ENCODE measurements at regions not wholly inside any gene's neighbourhood (a gene's known extent, or its start where the extent isn't known, plus 50 kb on each side); places are given as distances from the start of the nearest gene placed in this dataset.

DNA sequence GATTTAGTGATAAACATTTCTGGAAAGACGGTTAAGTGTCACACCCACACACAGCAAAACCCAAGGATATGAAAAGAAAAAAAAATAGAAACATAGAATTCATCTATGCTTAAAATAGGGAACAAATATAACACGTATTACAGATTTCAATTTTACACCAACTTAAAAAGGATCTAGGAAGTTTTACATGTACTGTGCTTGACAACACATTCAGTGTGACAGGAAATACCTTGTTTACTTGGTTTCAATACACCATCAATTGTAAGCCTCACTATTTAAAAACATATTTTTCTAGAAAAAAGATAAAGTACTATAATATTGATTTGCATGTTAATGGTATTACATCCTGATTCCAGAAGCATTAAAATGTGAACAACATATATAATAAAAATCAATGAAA, 77.0 kb upstream of the SPRY1 start:
- no peak for DNase-seq (ENCODE audit: low read depth)

DNA sequence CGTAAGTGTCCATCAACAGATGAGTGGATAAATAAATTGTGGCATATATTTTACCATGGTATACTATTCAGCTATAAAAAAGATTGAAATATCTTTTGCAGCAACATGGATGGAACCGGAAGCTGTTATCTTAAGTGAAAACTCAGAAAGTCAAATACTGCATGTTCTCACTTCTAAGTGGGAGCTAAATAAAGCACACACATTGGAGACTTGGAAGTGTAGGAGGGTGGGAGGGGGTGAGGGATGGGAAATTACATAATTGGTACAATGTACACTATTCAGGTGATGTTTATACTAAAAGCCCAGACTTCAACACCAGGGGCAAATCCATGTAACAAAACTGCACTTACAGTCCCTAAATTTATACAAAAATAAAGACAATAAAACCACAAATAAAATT, 72.6 kb upstream of the SPRY1 start:
- no peak for DNase-seq (ENCODE audit: low read depth)

DNA sequence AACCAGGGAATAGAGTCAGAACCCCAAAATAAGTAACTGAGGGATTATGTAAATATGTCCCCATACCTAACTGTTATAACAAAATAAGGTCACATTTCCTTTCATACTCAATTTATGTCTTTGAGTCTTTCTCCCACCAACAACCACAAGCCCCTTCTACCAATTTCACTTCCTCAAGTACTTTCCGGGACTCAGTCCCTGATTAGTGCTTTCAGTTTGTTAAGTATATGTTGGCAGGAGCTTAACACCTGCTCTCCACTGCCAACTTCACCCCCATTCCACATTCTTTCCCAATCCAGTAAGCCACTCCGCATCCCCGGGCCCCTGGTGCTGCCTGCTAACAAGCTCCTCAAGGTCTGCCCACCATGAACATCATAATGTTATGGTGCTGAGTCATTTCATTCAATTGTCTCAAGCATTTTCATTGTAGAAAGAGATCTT, 71.3 kb upstream of the SPRY1 start:
- DNase-seq (ENCODE audit: low read depth): peak; percentile 26

DNA sequence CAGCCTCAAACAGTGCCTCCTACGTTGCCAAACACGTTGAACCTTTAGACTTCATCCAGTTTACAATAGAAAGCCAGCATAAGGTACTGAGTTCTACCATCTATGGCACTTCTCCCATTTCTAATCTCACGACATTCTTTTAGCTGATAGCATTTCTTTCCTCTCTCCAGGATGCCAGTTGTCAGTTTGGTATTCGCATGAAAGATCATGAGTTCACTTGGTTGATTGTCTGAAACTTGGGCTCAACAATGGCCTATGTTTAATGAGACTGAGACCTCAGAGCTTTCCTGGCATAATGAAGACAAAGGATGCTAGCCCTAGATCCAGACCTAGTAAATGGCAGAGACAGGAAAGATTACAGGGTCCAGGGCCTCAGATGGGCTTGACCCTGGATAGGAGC, 69.2 kb upstream of the SPRY1 start:
- DNase-seq (ENCODE audit: low read depth): no peak

DNA sequence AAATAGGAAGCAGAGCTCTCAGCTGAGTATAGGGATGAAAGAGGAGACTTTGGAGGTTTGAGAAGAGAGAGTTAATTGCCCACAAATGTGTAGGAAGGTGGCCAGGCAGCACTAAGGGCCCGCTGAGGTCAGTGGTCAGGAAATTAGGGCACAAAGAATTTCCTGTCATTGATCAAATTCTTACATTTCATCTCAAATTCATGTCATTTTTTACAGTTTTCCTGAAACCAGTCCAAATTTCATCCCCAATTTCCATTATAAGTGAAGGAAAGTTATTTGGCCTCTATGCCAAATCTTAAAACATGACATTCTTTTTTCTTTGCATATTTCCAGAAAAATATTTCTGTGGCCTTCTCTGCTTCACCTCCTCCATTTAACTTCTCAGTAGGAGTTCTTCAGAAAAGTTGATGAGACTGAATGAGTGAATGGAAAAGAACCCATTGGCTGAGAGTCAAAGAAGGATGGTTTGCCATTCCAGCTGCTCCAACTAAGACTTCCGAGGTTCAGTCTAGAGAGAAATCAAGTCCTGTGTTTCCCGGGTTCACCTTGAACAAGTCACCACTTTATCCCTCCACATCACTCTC, 68.7 kb upstream of the SPRY1 start:
- DNase-seq (ENCODE audit: low read depth): no peak

DNA sequence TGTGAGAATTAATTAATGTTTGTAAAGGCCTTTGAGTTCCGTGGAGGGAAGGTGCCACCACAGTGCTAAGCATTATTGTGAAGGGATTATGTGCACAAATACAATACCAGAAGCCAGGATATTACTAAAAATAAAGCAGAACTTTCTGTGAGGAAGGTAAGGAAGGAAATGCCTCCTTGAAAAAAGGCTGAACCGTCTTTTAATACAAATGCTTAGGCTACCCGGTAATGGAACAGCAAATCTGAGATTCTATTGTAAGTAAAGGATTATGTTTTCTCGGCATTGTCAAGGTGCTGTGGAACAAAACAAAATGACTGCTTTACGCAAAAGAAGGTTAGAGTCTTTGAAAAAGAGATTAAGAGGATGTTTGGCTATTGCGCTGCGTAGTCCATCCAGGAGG, 57.9 kb upstream of the SPRY1 start:
- DNase-seq (ENCODE audit: low read depth): no peak

DNA sequence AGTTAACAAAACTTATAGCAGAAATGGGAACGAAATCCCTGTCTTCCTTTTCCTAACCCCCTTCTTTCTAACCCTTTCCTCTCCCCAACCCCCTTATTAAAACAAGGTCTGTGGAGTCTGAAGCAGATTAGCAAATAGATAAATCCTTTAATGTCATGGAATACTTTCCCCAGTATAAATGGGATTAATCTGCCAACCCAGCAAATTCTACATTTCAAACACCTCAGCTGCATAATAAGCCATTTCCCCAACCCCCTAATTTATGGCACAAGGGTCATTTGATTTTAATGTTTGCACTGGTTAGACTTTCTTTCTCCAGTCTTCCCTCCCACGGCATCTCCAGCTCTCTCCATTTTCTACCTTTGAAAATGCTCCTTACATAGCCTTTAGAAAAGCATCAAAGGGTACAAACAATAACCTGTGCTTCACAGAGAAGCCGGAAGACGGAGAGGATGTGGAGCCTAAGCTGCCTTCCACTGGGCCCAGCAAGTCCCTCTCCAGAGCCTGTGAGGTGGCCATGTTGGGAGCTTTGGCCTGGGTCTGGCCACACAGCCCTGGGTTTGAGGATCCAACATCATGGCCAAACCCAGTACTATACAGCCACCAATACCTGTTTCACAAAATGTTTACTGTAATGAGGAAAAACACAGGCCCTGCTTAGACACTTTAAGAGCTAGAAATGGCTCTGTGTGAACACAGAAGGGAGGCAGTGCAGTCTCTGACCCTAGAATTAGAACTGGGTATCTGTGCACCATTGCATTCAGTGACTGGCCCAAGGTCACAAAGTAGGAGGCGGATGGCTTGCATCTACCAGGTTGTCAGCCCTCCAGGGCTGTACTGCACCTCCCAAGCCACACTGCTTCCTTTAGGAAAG, 56.9 kb upstream of the SPRY1 start:
- no peak for DNase-seq (ENCODE audit: low read depth)

DNA sequence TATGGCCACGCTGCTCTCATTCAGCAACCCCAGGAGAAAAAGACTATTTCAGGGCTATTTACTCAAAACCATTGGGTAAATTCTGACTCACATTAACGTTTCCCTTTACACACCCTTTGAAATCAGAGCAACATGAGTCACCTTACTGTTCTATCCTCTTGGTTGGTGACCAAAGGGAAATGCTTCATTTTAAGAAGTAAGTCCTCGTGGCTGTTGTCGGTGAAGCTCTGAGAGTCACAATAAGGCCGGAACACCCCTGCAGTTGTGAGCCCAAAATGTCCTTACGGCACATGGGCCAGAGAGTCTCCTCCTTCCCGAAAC, 56.3 kb upstream of the SPRY1 start:
- DNase-seq (ENCODE audit: low read depth): peak; percentile 95

DNA sequence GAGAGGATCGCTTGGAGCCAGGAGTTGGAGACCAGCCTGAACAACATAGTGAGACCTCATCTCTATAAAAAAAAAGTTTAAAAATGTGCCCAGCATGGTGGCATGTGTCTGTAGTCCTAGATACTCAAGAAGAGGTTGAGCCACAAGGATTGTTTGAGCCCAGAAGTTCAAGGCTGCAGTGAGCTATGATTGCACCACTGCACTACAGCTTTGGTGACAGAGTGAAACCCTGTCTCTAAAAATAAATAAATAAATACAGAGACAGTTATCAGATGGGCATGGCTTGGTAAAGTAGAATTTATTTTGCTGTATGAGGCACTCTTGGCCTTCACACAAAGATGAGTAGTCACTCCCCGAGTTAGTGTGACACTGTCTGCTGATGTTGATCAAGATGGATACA, 54.1 kb upstream of the SPRY1 start:
- no peak for DNase-seq (ENCODE audit: low read depth)

DNA sequence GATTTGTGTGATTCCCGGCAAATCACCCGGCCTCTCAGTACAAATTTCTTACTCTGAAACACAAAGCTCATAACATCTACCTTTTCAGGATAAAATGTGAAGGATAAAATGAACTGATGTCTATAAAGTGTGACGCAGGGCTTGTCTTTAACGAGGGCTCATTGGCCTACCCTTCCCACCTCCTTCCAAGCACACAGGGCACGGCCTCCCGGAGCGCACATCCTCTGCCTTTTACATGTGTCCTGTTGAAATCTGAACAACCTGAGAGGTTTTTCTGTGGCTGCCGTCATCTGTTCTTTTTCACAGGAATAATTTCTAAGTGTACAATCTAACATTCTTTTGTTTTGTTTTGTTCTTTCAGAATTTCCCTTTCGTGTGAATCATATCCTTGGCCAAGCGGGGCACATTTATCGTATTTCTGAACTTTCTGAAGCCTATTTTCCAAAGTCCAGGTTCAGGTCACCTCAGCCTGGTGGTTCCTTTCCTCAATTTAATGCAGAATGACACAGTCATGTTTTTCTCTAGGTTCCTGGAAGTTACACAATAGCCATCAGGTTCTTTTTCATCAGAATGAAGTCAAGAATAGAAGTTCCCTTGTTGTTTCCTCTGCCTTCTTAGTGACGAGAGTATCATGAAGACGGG, 53.1 kb upstream of the SPRY1 start:
- DNase-seq (ENCODE audit: low read depth): peak; percentile 59

DNA sequence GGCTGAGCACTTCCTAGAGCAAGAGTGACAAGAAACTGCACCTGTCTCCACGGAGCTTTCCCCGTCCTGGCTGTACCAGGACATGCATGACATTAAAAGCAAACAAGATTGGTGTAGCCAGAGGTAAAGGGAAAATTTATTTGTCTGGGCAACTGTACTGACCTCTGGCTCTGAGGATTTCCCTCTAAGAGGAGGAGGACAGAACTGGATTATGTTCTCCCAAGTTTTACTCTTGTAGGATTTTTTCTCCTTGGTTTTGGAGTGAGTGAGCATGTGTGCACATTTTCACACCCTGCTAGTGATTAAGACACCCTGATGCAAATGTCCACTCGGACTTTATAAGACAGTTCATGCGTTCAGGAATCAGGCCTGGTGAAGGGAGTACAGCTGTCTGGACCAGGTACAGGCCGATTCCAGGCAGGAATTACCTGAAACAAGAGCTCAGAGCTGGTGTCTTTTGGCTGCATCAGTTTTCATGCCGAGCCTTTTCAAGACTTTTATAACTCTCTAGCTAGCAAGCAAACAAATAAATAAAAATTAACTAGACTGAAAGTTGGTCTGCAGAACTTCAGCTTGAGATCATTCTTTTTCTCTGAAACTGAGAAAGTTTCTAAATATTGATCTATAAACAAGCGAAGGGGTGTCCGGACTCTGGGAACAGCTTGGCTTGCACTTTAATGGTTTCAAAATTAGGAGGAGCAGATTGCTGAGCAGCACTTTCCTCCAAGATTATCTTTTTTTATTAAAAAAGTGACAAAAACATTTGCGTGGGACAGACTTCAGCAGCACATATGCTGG, 51.3 kb upstream of the SPRY1 start:
- no peak for DNase-seq (ENCODE audit: low read depth)

DNA sequence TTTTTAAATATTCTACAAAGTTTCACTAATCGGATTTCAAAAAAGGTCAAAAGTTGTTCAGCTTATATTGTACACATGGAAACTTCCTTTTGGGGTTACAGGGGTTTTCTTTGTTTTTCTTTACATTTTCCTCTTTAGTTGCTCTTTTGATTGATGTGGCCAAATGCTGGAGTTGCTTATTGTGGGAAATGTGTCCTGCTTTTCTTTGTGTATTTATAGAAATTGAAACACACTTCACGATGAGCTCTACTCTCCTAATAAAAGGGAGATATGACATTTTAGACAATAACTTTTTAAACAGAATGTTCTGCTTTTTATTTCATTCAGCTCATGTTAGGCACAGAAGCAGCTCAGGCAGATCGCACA, 50.7 kb upstream of the SPRY1 start:
- DNase-seq (ENCODE audit: low read depth): no peak

DNA sequence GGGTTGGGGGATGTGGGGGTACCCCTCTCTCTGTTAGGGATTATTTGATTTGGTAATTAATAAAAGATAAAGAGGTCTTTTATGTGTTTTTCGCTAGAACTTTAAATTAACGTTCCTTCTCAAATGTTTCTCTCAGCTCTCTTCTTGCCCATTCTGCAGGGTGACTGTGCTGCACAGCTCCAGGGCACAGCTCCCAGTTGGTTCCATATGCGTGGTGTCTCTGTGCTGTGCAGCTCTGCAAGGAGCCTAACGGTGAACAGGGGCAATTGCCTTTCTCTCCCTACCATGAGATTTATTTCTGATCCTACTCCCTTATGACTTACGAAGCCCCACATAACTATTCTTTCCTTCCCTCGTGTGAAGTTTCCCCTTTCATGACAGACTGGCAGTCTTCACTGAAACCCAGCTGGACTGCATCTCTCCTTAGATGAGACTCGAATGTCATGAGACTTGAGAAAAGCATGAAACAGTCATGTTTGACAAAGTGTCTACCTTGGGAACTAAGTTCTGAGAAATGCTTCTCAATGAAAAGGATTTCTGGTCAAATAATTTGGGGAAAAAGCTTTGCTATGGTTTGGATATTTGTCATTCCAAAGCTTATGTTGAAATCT, 50.2 kb upstream of the SPRY1 start:
- no peak for DNase-seq (ENCODE audit: low read depth)
